DND-41 (cell line): ENCODE measurements at regions not wholly inside any gene's neighbourhood (a gene's known extent, or its start where the extent isn't known, plus 50 kb on each side); places are given as distances from the start of the nearest gene placed in this dataset.

ENCODE experiments used
- EZH2 ChIP-seq: IDR thresholded peaks from 3 replicates; pipeline ENCODE4 v1.6.1; 2012; ENCODE audit warnings: borderline replicate concordance, low read depth, mild to moderate bottlenecking, moderate library complexity, low read length, inconsistent platforms; ENCODE audit not compliant: severe bottlenecking
- TF ChIP-seq, protein P1 (sequence below): IDR thresholded peaks from 2 replicates; pipeline ENCODE4 v1.5.1; 2012; ENCODE audit warnings: borderline replicate concordance, low read length, moderate library complexity, mild to moderate bottlenecking; ENCODE audit not compliant: poor library complexity, severe bottlenecking; ENCODE audit errors: extremely low read depth

DNA sequence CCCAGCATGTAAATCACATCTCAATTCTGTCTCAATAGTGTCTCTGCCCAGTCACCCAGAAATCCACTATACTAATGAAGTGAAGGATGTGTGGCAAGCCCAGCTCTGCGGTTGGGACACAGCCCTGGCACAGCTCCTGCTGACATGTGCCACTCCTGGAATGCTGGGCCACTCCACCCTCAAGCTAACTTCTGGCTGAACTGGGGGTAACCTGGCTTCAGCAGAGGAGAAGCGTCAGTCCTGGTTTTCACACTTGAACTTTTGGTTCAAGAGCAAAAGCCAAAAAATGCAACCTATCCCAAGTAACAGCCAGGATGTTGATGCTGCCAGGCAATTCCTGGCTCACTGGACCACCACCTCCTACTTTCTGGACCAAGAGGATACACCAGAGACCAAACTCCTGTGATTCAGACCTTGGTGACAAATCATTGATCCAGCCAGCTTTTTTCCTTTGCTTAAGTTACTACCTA, 86.4 kb downstream of the ARRDC3 start:
- TF ChIP-seq, protein P1, sequence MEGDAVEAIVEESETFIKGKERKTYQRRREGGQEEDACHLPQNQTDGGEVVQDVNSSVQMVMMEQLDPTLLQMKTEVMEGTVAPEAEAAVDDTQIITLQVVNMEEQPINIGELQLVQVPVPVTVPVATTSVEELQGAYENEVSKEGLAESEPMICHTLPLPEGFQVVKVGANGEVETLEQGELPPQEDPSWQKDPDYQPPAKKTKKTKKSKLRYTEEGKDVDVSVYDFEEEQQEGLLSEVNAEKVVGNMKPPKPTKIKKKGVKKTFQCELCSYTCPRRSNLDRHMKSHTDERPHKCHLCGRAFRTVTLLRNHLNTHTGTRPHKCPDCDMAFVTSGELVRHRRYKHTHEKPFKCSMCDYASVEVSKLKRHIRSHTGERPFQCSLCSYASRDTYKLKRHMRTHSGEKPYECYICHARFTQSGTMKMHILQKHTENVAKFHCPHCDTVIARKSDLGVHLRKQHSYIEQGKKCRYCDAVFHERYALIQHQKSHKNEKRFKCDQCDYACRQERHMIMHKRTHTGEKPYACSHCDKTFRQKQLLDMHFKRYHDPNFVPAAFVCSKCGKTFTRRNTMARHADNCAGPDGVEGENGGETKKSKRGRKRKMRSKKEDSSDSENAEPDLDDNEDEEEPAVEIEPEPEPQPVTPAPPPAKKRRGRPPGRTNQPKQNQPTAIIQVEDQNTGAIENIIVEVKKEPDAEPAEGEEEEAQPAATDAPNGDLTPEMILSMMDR, result no peak
- no peak for TF ChIP-seq EZH2
